Gastrocnemius medialis (tissue), 4 donors: ENCODE measurements at regions not wholly inside any gene's neighbourhood (a gene's known extent, or its start where the extent isn't known, plus 50 kb on each side); places are given as distances from the start of the nearest gene placed in this dataset.

Source experiments
- CTCF ChIP-seq, 5 experiments: fragments of 450-650 bp in 3 of 5; fragments of 200-600 bp in 2 of 5; sonication (generic) in 2 of 5; IDR thresholded peaks in 4 of 5; conservative IDR thresholded peaks in 1 of 5; 1 replicate in 4 of 5; 2 replicates in 1 of 5; pipeline ENCODE4 v1.5.1; 2016 to 2019; ENCODE audit warnings: antibody characterized with exemption in 5 of 5, mild to moderate bottlenecking in 3 of 5, moderate library complexity in 3 of 5
- POLR2A ChIP-seq, 2 donors: fragments of 450-650 bp; IDR thresholded peaks; one replicate each; pipeline ENCODE4 v1.6.1; 2017; ENCODE audit warnings: antibody characterized with exemption in 2 of 2, mild to moderate bottlenecking in 2 of 2, moderate library complexity in 2 of 2

GRCh38 chr5:9815051-9815450 is 184.9 kb upstream of the TAS2R1 start:
- TF ChIP-seq CTCF (IDR thresholded peaks at IDR 0.05 in 4 of 5, conservative IDR thresholded peaks at IDR 0.05 in 1 of 5) = no peak
- no peak for TF ChIP-seq POLR2A (IDR thresholded peaks at IDR 0.05)
